Ramos (cell line): ENCODE measurements at regions not wholly inside any gene's neighbourhood (a gene's known extent, or its start where the extent isn't known, plus 50 kb on each side); places are given as distances from the start of the nearest gene placed in this dataset.

Source experiments
- in situ Hi-C: fragments of 300-500 bp; cut with MboI; formaldehyde crosslinking; loops from one replicate; pipeline ENCODE4 v1.14.3; 2022; ENCODE audit warnings: low sequenced_read_pairs; ENCODE audit not compliant: unreplicated experiment

DNA sequence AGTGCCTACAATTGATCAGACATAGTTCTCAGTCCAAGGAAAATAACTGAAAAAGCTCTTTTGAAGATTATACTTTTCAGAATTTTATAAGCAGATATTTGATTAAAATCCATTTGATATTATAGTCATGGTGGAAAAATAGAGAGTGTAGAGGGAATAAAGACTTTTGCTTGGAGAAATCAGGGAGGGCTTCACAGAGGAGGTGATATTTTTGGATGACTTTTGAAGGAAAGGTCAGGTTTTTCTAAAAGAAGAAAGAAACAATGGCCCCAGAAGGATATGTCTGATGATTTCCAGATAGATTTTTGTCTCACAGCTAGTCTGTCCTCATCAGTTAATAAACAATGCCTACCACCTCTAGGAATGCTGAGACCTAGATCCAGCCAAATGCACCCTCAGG is 806.3 kb upstream of the CELF2 start:
- in situ Hi-C loops, result no loop called here

DNA sequence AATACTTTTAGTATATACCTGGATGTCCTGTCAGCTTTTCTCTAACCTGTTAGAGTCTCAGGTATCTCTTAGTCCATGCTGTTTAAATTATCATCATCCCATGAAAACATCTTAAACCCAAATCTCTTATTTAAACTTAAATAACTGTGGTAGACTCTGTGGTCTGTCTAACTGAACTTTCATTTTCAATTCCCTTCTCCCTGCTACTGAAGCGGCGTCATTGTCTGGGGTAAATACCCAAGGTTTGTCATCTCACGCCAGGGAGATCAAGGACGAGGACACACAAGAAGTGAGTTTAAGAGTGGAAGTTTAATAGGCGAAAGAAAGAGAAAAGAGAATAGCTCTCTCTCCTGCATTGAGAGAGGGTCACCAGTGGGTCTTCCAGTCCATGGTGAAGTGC is 804.4 kb upstream of the CELF2 start:
- in situ Hi-C loops, result no loop called here

DNA sequence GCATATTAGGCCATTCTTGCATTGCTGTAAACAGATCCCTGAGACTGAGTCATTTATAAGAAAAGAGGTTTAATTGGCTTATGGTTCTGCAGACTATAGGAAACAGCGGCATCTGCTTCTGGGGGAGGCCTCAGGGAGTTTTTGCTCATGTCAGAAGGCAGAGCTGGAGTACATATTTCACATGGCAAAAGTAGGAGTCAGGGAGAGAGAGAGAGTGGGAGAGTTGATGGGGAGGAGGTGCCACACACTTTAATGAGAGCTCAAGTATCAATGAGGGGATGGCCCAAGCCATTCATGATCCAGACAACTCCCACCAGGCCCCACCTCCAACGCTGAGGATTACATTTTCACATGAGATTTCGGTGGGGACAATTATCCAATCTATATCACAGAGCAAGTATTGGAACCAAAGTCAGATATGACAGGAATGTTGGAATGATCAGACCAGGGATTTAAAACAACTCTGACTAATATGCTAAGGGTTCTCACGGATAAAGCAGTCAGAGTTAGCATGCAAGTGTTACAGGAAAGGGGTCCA is 795.3 kb upstream of the CELF2 start:
- in situ Hi-C loops, result no loop called here

- in situ Hi-C loops, result no loop called here
These were observed 794.5 kb upstream of the CELF2 start for GRCh38 chr10:10223131-10223530.

- in situ Hi-C loops, result no loop called here
These were observed 792.5 kb upstream of the CELF2 start for GRCh38 chr10:10225136-10225676.

- in situ Hi-C loops, result no loop called here
These were observed 784.4 kb upstream of the CELF2 start for GRCh38 chr10:10233229-10233628.

DNA sequence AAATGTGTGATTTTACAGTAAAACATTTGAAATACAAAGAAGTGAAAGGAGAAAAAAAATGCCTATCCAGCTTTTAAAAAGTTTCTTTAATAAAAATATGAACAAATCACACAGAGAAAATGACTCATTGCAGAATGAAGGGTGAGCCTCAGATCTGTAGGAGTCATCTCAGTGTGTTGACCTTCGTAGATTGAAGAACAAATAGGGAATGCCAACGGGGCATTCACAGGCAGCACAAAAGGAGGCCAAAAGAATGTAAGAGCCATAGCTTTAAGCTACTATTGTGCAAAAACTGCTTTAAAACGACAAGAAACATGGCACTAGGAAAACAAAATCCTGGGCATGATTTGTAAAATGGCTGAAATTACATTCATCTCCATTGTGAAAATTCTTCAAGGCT is 782.7 kb upstream of the CELF2 start:
- in situ Hi-C loops, result no loop called here

DNA sequence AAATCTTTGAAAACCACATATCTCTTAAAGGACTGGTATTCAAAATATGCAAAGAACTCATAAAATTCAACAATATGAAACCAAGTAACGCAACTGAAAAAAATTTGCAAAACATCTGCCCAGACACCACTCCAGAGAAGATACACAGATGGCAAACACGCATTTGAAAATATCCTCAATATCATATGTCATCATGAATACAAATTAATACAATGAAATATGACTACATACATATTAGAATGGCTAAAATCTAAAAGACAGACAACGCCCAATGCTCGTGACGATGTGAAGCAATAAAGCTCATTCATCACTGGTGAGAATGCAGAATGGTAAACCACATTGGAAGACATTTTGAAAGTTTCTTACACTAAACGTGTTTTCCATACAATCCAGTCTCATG is 770.1 kb upstream of the CELF2 start:
- in situ Hi-C loops, result no loop called here

- in situ Hi-C loops, result no loop called here
These were observed 760.8 kb upstream of the CELF2 start for GRCh38 chr10:10256860-10257259.

- in situ Hi-C loops, result no loop called here
These were observed 758.7 kb upstream of the CELF2 start for GRCh38 chr10:10259013-10259412.

GRCh38 chr10:10270126-10271050 is 747.3 kb upstream of the CELF2 start:
- in situ Hi-C loops, result no loop called here

- in situ Hi-C loops, result no loop called here
These were observed 746.0 kb upstream of the CELF2 start for GRCh38 chr10:10271639-10272192.

DNA sequence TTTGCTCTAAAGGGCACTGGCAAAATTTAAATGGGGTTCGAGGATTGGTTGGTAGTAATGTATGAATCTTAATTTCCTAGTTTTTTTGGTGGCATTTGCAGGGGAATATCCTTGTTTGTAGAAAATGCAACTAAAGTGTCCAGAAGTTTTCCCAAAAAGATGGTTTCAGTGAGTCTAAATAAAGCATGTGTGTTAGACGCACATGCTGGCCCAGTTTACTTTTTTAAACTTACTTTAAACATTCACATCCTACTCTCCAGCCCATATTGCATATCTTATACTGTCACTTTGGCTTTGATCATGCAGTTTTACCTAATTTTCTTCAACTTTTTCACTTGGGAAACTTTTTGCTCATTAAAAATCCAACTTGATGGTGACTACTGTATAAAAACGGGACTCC is 744.0 kb upstream of the CELF2 start:
- in situ Hi-C loops, result no loop called here

- in situ Hi-C loops, result no loop called here
These were observed 737.8 kb upstream of the CELF2 start for GRCh38 chr10:10279906-10280305.

- in situ Hi-C loops, result no loop called here
These were observed 725.2 kb upstream of the CELF2 start for GRCh38 chr10:10292501-10292900.

- in situ Hi-C loops, result no loop called here
These were observed 724.6 kb upstream of the CELF2 start for GRCh38 chr10:10293041-10293440.

DNA sequence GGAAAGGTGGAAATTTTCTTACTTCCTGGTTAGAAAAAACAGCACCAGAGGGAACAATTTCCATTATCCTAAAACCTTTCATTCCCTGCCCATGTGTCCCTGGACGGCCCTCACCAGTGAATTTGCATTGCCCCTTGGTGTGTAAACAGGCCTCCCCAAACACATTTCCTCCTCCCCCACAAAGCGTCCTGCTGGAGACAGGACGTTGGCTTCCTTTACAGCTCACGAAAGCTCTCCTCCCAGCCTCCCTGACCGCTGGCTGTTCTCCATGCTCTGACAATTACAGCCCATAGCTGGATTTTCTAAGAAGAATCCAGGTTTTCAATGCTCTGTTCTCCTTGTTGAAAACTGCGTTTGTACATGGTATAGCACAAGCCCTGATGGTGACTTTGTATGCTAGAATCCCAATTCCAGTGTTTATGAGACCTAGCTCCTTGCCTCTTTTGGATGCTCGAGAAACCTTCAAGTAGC is 724.2 kb upstream of the CELF2 start:
- in situ Hi-C loops, result no loop called here

DNA sequence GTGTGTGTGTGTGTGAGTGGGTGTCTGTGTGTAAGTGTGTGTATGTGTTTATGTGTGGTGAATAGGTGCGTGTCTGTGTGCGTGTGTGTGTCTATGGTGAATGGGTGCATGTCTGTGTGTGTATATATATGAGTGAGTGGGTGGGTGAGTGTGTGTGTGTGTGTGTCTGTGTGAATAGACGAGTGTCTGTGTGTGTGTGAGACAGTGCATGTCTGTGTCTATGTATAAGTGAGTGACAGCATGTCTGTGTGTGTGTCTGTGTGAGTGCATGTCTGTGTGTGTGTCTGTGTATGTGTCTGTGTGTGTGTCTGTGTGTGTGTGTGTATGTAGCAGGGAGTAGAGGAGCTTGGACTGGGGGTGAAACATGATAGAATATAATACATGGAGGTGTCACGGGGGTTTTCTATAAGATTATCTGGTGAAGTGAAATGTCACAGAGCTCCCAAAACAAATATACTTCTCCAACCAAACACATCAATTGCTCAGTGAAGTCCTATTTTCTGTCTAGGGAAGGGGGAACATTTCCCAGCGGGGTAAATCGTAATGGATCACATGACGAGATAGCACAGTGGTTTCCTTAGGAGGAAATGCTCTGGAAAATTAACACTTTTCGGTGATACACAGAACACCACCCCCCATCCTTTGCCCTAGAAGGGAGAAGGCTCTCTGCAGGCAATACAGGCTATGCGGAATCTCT is 723.3 kb upstream of the CELF2 start:
- in situ Hi-C loops, result no loop called here

DNA sequence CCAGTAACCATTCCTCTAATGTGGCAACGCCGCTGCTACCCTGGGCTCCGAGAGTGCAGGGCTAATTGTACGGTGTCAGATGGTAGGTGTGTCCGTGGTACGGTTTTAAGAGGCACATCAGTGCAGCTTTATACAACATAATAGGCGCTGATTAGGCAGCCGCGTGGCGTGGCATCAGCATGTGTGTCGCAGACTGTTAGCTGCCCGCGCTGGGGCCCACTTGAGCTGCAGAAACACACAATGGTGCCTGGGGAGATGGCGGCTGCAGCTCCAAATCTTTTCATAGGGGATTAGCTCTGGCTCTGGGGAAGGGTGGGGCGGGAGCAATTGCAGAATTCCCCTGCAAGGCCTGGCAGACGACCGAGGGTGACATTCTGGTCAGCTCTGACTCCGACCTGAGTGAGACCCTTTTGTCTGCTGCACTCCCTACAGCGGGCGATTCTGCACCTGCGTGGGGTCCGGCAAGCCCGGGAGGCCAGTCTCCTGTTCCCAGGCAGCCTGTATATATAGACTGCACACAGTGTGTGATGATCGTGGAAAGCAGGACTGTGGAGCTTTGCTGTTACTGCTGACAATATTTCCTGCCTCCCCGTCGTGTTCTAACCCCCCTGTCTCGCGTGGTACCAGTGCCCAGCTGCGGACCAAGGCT is 722.7 kb upstream of the CELF2 start:
- in situ Hi-C loops, result no loop called here

DNA sequence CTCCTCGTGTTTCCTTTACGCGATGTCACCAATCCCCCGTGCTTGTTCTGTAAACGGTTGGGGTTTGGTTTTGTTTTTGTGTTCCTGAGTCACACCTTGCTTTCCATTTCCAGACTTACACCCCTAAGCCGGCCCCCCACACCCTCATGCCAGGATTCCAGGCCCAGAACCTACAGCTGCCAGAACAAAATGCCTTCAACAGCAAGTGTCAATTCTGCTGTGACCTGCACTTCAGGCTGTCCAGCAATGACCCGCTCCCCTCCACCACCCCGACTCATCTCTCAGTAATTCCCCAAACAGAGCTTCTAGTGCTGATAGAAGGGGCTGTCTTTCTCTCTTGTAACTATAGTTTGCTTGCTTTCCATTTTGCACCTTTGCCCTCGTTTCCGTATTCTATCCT is 722.1 kb upstream of the CELF2 start:
- in situ Hi-C loops, result no loop called here
